Astrocyte (in vitro differentiated cells and primary cell): ENCODE measurements at regions not wholly inside any gene's neighbourhood (a gene's known extent, or its start where the extent isn't known, plus 50 kb on each side); places are given as distances from the start of the nearest gene placed in this dataset.
A peak's percentile ranks its signal among the peaks of the same experiment; 100 is the strongest.

Experiments
- DNase-seq: peaks from one replicate; pipeline ENCODE4 v3.0.0-alpha.2; 2010; ENCODE audit warnings: low read depth
- FAIRE-seq: peaks from 2 replicates; lab custom pipeline; 2011; peaks lifted over from hg19 to GRCh38; lab: Jason Lieb, UNC
- H2AFZ ChIP-seq: 2 replicates; pipeline ENCODE4 v1.6.0; 2012; ENCODE audit warnings: low read depth, low read length, inconsistent platforms
- H3K27ac ChIP-seq: 2 replicates; pipeline ENCODE4 v1.5.1; 2011; ENCODE audit warnings: low read depth, low read length, inconsistent platforms
- H3K27me3 ChIP-seq: 2 replicates; pipeline ENCODE4 v1.6.0; 2011; ENCODE audit warnings: low read length, inconsistent platforms; ENCODE audit not compliant: insufficient read depth
- H3K36me3 ChIP-seq: 2 replicates; pipeline ENCODE4 v1.5.1; 2011; ENCODE audit warnings: low read length, inconsistent platforms; ENCODE audit not compliant: insufficient read depth
- H3K4me1 ChIP-seq: 2 replicates; pipeline ENCODE4 v1.5.1; 2011; ENCODE audit warnings: low read length, inconsistent platforms; ENCODE audit not compliant: insufficient read depth
- H3K4me2 ChIP-seq: 2 replicates; pipeline ENCODE4 v1.6.0; 2012; ENCODE audit warnings: low read length, inconsistent platforms
- H3K4me3 ChIP-seq: 2 replicates; pipeline ENCODE4 v1.5.1; 2011; ENCODE audit warnings: low read depth, mild to moderate bottlenecking, low read length, inconsistent platforms; ENCODE audit not compliant: insufficient read depth
- H3K79me2 ChIP-seq: 2 replicates; pipeline ENCODE4 v1.6.0; 2012; ENCODE audit warnings: mild to moderate bottlenecking, low read length, inconsistent platforms; ENCODE audit not compliant: insufficient read depth
- H3K9ac ChIP-seq: 2 replicates; pipeline ENCODE4 v1.6.0; 2012; ENCODE audit warnings: mild to moderate bottlenecking, low read length, inconsistent platforms
- H3K9me3 ChIP-seq: 2 replicates; pipeline ENCODE4 v1.5.1; 2012; ENCODE audit warnings: low read depth, mild to moderate bottlenecking, low read length, inconsistent platforms; ENCODE audit not compliant: insufficient read depth
- H4K20me1 ChIP-seq: 2 replicates; pipeline ENCODE4 v1.6.0; 2012; ENCODE audit warnings: low read length, inconsistent platforms; ENCODE audit not compliant: insufficient read depth
- H3K27ac Mint-ChIP-seq: one replicate; pipeline ENCODE4 v1.8.0; 2021; ENCODE audit warnings: mild to moderate bottlenecking, mixed read lengths; ENCODE audit not compliant: unreplicated experiment
- H3K27me3 Mint-ChIP-seq: one replicate; pipeline ENCODE4 v1.8.0; 2021; ENCODE audit warnings: low read depth, mixed read lengths; ENCODE audit not compliant: unreplicated experiment
- H3K36me3 Mint-ChIP-seq: one replicate; pipeline ENCODE4 v1.8.0; 2021; ENCODE audit warnings: low read depth, mixed read lengths; ENCODE audit not compliant: unreplicated experiment
- H3K4me1 Mint-ChIP-seq: one replicate; pipeline ENCODE4 v1.8.0; 2021; ENCODE audit warnings: low read depth, mixed read lengths; ENCODE audit not compliant: unreplicated experiment
- H3K4me3 Mint-ChIP-seq: one replicate; pipeline ENCODE4 v1.8.0; 2021; ENCODE audit warnings: mild to moderate bottlenecking, moderate library complexity, mixed read lengths; ENCODE audit not compliant: unreplicated experiment
- H3K9me3 Mint-ChIP-seq: one replicate; pipeline ENCODE4 v1.8.0; 2021; ENCODE audit warnings: mild to moderate bottlenecking, mixed read lengths; ENCODE audit not compliant: unreplicated experiment
- EZH2 ChIP-seq: IDR thresholded peaks from 2 replicates; pipeline ENCODE4 v1.6.1; 2012; ENCODE audit warnings: mild to moderate bottlenecking, low read length, inconsistent platforms; ENCODE audit not compliant: insufficient read depth
- TF ChIP-seq, protein P1 (sequence below): IDR thresholded peaks from 2 replicates; pipeline ENCODE4 v1.5.1; 2011; ENCODE audit warnings: low read depth, mild to moderate bottlenecking, inconsistent platforms, low read length, moderate library complexity; ENCODE audit not compliant: insufficient read depth

DNA sequence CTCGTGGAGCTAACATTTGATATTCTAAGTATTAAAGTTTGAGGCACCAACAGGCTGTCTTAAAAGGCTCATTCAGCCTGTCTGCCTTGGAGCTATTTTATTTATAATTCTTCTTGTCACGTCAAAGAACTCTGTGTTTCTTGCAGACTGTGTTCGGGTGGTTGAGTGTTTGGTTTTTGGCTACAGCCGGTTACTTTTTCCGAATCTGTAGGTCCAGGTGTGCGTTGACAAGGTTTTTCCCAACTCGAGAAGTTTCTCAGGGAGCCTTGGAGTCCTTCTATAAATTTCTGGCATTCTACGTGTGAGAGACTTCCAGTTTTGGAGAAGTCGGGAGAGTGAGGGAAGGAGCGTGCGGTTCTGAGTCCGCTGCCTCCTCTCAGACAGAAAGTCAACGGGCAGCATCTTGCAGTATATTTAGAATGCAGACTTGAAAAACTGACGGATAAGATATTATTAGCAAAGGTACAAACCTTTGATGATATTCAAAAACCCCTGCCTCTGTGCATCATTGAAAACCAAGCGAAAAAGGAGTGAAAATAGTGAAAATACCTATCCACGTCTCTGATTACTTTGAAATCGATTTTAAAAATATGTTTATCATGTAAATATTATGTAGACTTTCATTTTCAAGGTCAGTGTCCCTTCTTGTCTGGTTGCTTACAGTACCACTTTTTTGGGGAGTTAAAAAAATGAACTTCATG, 85.2 kb upstream of the PPARA start:
- Mint-ChIP-seq H3K27ac (no peak overlapping the region), H3K4me1 (no peaks in the 10 kb centered on the region), H3K36me3 (no peaks in the 10 kb centered on the region), H3K4me3 (no peak overlapping the region), H3K27me3 (peaks cover 73% of the 10 kb centered on the region), H3K9me3 (no peaks in the 10 kb centered on the region)
- Histone ChIP-seq H3K4me1 (peaks cover 55% of the 10 kb centered on the region), H2AFZ (no peak overlapping the region), H3K4me3 (peak overlapping the region; percentile 40), H3K27ac (peak overlapping the region; percentile 99), H3K9ac (peak overlapping the region; percentile 93), H3K79me2 (peaks cover 100% of the 10 kb centered on the region), H3K9me3 (no peaks in the 10 kb centered on the region), H3K36me3 (no peaks in the 10 kb centered on the region), H3K27me3 (no peaks in the 10 kb centered on the region), H3K4me2 (peak overlapping the region; percentile 81), H4K20me1 (no peaks in the 10 kb centered on the region)
- FAIRE-seq (no peak), DNase-seq (peak; percentile 58)
- TF ChIP-seq, protein P1, sequence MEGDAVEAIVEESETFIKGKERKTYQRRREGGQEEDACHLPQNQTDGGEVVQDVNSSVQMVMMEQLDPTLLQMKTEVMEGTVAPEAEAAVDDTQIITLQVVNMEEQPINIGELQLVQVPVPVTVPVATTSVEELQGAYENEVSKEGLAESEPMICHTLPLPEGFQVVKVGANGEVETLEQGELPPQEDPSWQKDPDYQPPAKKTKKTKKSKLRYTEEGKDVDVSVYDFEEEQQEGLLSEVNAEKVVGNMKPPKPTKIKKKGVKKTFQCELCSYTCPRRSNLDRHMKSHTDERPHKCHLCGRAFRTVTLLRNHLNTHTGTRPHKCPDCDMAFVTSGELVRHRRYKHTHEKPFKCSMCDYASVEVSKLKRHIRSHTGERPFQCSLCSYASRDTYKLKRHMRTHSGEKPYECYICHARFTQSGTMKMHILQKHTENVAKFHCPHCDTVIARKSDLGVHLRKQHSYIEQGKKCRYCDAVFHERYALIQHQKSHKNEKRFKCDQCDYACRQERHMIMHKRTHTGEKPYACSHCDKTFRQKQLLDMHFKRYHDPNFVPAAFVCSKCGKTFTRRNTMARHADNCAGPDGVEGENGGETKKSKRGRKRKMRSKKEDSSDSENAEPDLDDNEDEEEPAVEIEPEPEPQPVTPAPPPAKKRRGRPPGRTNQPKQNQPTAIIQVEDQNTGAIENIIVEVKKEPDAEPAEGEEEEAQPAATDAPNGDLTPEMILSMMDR: no peak
- TF ChIP-seq EZH2: no peak

GRCh38 chr22:46065691-46066454, 84.5 kb upstream of the PPARA start:
- Histone ChIP-seq H2AFZ (no peak overlapping the region), H3K4me3 (peak overlapping the region; percentile 40), H3K9ac (peak overlapping the region; percentile 93), H3K27ac (peak overlapping the region; percentile 99), H3K4me1 (peaks cover 55% of the 10 kb centered on the region), H3K27me3 (no peaks in the 10 kb centered on the region), H4K20me1 (no peaks in the 10 kb centered on the region), H3K9me3 (no peaks in the 10 kb centered on the region), H3K79me2 (peaks cover 99% of the 10 kb centered on the region), H3K36me3 (no peaks in the 10 kb centered on the region), H3K4me2 (peak overlapping the region; percentile 94)
- Mint-ChIP-seq H3K9me3 (no peaks in the 10 kb centered on the region), H3K4me1 (no peaks in the 10 kb centered on the region), H3K36me3 (no peaks in the 10 kb centered on the region), H3K27ac (no peak overlapping the region), H3K4me3 (no peak overlapping the region), H3K27me3 (peaks cover 66% of the 10 kb centered on the region)
- FAIRE-seq (peak; percentile 74), DNase-seq (peak; percentile 39)
- TF ChIP-seq, protein P1: no peak
- no peak for TF ChIP-seq EZH2

DNA sequence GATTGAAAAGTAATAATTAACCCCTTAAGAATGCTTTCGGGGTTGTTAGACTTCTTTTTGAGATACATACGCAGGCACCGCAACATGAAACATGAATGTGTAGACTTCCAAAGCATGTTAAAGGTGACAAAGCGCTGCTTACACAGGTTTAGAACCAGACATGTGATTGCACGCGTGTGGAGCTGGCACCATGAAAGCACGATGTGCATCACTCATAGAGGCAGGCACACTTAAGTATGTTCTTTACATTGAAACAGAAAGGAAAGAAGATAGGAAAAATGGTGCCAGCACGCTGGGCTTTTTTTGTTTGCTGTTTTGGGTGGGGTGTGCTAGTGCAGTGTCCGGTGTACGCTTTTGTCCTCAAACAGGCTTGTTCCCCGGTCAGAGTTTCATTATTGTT, 83.6 kb upstream of the PPARA start:
- Mint-ChIP-seq H3K9me3 (no peaks in the 10 kb centered on the region), H3K4me1 (no peaks in the 10 kb centered on the region), H3K27ac (no peak overlapping the region), H3K4me3 (no peak overlapping the region), H3K36me3 (no peaks in the 10 kb centered on the region), H3K27me3 (peaks cover 64% of the 10 kb centered on the region)
- Histone ChIP-seq H3K4me2 (peak overlapping the region; percentile 94), H3K79me2 (peaks cover 95% of the 10 kb centered on the region), H3K27ac (peak overlapping the region; percentile 99), H3K9me3 (no peaks in the 10 kb centered on the region), H3K27me3 (no peaks in the 10 kb centered on the region), H4K20me1 (no peaks in the 10 kb centered on the region), H2AFZ (peak overlapping the region; percentile 13), H3K36me3 (no peaks in the 10 kb centered on the region), H3K4me3 (peak overlapping the region; percentile 53), H3K9ac (peak overlapping the region; percentile 93), H3K4me1 (peaks cover 55% of the 10 kb centered on the region)
- TF ChIP-seq EZH2: no peak
- TF ChIP-seq, protein P1: no peak
- FAIRE-seq (no peak), DNase-seq (peak; percentile 70)
